ENCODE measurements at regions not wholly inside any gene's neighbourhood (a gene's known extent, or its start where the extent isn't known, plus 50 kb on each side); places are given as distances from the start of the nearest gene placed in this dataset.

GRCh38 chr2:217260441-217261115 is 400.7 kb upstream of the TNP1 start:
- DNase-seq: no peak

GRCh38 chr2:217258170-217258569 is 398.3 kb upstream of the TNP1 start:
- no peak for DNase-seq

- no peak for DNase-seq
Measured at GRCh38 chr2:217256251-217256650, 396.4 kb upstream of the TNP1 start.

GRCh38 chr2:217254111-217254510 is 394.2 kb upstream of the TNP1 start:
- DNase-seq: no peak

- no peak for DNase-seq
Measured at GRCh38 chr2:217252181-217252580, 392.3 kb upstream of the TNP1 start.

GRCh38 chr2:217250013-217250524 is 390.2 kb upstream of the TNP1 start:
- DNase-seq: no peak

GRCh38 chr2:217249121-217250012 is 389.5 kb upstream of the TNP1 start:
- DNase-seq: no peak

GRCh38 chr2:217248312-217248935 is 388.6 kb upstream of the TNP1 start:
- no peak for DNase-seq

- DNase-seq: no peak
Measured at GRCh38 chr2:217247476-217247875, 387.6 kb upstream of the TNP1 start.

- DNase-seq: no peak
Measured at GRCh38 chr2:217246108-217246507, 386.2 kb upstream of the TNP1 start.

GRCh38 chr2:217244815-217245214 is 385.0 kb upstream of the TNP1 start:
- DNase-seq: no peak

- DNase-seq: no peak
Measured at GRCh38 chr2:217242947-217243346, 383.1 kb upstream of the TNP1 start.

GRCh38 chr2:217231724-217232123 is 371.9 kb upstream of the TNP1 start:
- DNase-seq: no peak

- no peak for DNase-seq
Measured at GRCh38 chr2:217231212-217231611, 371.3 kb upstream of the TNP1 start.

GRCh38 chr2:217228732-217229131 is 368.9 kb upstream of the TNP1 start:
- DNase-seq: no peak

- DNase-seq: no peak
Measured at GRCh38 chr2:217227794-217228193, 367.9 kb upstream of the TNP1 start.

- no peak for DNase-seq
Measured at GRCh38 chr2:217225596-217225995, 365.7 kb upstream of the TNP1 start.

- DNase-seq: peak; percentile 56 to 58
Measured at GRCh38 chr2:217223222-217223930, 363.5 kb upstream of the TNP1 start.

GRCh38 chr2:217222309-217222910 is 362.5 kb upstream of the TNP1 start:
- DNase-seq: peak in 1 of 2 experiments; percentile 21

- no peak for DNase-seq
Measured at GRCh38 chr2:217220228-217221013, 360.6 kb upstream of the TNP1 start.

- no peak for DNase-seq
Measured at GRCh38 chr2:217219164-217219520, 359.3 kb upstream of the TNP1 start.
